Tibial artery (tissue), 4 donors: ENCODE measurements at regions not wholly inside any gene's neighbourhood (a gene's known extent, or its start where the extent isn't known, plus 50 kb on each side); places are given as distances from the start of the nearest gene placed in this dataset.

Experiments used
- DNase-seq, 2 donors: peaks; one replicate each; pipeline ENCODE4 v3.0.0-alpha.2; 2019
- H3K27ac ChIP-seq, 2 donors: fragments of 200-600 bp; sonication (generic) in 1 of 2; 1 replicate in 1 of 2; 2 replicates in 1 of 2; pipeline ENCODE4 v1.5.1; 2018 to 2019; ENCODE audit warnings: mild to moderate bottlenecking in 1 of 2
- H3K27me3 ChIP-seq, 2 donors: fragments of 200-600 bp; sonication (generic) in 1 of 2; one replicate each; pipeline versions ENCODE4 v1.5.1 to v1.6.0; 2016 to 2019
- H3K36me3 ChIP-seq, 3 donors: fragments of 200-600 bp; sonication (generic) in 2 of 3; one replicate each; pipeline ENCODE4 v1.5.1; 2016 to 2019; ENCODE audit warnings: mild to moderate bottlenecking in 2 of 3
- H3K4me1 ChIP-seq, 4 donors: fragments of 200-600 bp; sonication (generic) in 2 of 4; 1 replicate in 3 of 4; 2 replicates in 1 of 4; pipeline ENCODE4 v1.5.1; 2016 to 2019
- H3K4me3 ChIP-seq, 2 donors: fragments of 200-600 bp; sonication (generic) in 1 of 2; 1 replicate in 1 of 2; 2 replicates in 1 of 2; pipeline ENCODE4 v1.5.1; 2018 to 2019; ENCODE audit warnings: mild to moderate bottlenecking in 2 of 2
- H3K9me3 ChIP-seq, 3 donors: fragments of 200-600 bp; sonication (generic) in 1 of 3; one replicate each; pipeline ENCODE4 v1.5.1; 2016 to 2019
- CTCF ChIP-seq, 2 experiments: fragments of 200-600 bp in 1 of 2; fragments of 450-650 bp in 1 of 2; IDR thresholded peaks; one replicate each; pipeline ENCODE4 v1.5.1; 2017 to 2019; ENCODE audit warnings: antibody characterized with exemption in 2 of 2, mild to moderate bottlenecking in 1 of 2, moderate library complexity in 1 of 2
- intact Hi-C: fragments of 100-400 bp; cut with DNase I; formaldehyde crosslinking; loops from one replicate; pipeline ENCODE4 v1.15.0; 2023; ENCODE audit warnings: low total_unique reads

- Histone ChIP-seq H3K4me3 (no peak overlapping the region), H3K27ac (no peak overlapping the region), H3K36me3 (no peaks in the 10 kb centered on the region), H3K27me3 (no peaks in the 10 kb centered on the region), H3K4me1 (no peaks in the 10 kb centered on the region), H3K9me3 (no peaks in the 10 kb centered on the region)
- intact Hi-C loops: no loop called here
- no peak for DNase-seq
- no peak for TF ChIP-seq CTCF (IDR thresholded peaks at IDR 0.05)
These were observed 1194.8 kb upstream of the PIK3C3 start for GRCh38 chr18:40760251-40760650.

- no peaks in the 10 kb centered on the region for H3K9me3 ChIP-seq
- no peak for TF ChIP-seq CTCF (IDR thresholded peaks at IDR 0.05)
- H3K4me3 ChIP-seq: no peak overlapping the region
- no peaks in the 10 kb centered on the region for H3K4me1 ChIP-seq
- H3K27me3 ChIP-seq: no peaks in the 10 kb centered on the region
- no peak for DNase-seq
- H3K36me3 ChIP-seq: no peaks in the 10 kb centered on the region
- intact Hi-C loops: no loop called here
- no peak overlapping the region for H3K27ac ChIP-seq
These were observed 1200.6 kb upstream of the PIK3C3 start for GRCh38 chr18:40754477-40754876.

- TF ChIP-seq CTCF (IDR thresholded peaks at IDR 0.05): no peak
- intact Hi-C loops: no loop called here
- no peak overlapping the region for H3K4me3 ChIP-seq
- H3K27me3 ChIP-seq: no peaks in the 10 kb centered on the region
- H3K27ac ChIP-seq: no peak overlapping the region
- DNase-seq: no peak
- H3K36me3 ChIP-seq: no peaks in the 10 kb centered on the region
- no peaks in the 10 kb centered on the region for H3K9me3 ChIP-seq
- no peaks in the 10 kb centered on the region for H3K4me1 ChIP-seq
These were observed 1202.7 kb upstream of the PIK3C3 start for GRCh38 chr18:40752316-40752715.

GRCh38 chr18:40751186-40751585, 1203.8 kb upstream of the PIK3C3 start:
- no peak for TF ChIP-seq CTCF (IDR thresholded peaks at IDR 0.05)
- Histone ChIP-seq H3K4me1 (no peaks in the 10 kb centered on the region), H3K9me3 (no peaks in the 10 kb centered on the region), H3K27ac (no peak overlapping the region), H3K4me3 (no peak overlapping the region), H3K36me3 (no peaks in the 10 kb centered on the region), H3K27me3 (no peaks in the 10 kb centered on the region)
- intact Hi-C loops: no loop called here
- DNase-seq: no peak

- no peak for TF ChIP-seq CTCF (IDR thresholded peaks at IDR 0.05)
- Histone ChIP-seq H3K4me1 (no peaks in the 10 kb centered on the region), H3K9me3 (no peaks in the 10 kb centered on the region), H3K36me3 (no peaks in the 10 kb centered on the region), H3K27ac (no peak overlapping the region), H3K4me3 (no peak overlapping the region), H3K27me3 (no peaks in the 10 kb centered on the region)
- DNase-seq: no peak
- intact Hi-C loops: no loop called here
These were observed 1216.0 kb upstream of the PIK3C3 start for GRCh38 chr18:40739029-40739428.

GRCh38 chr18:40738321-40738880, 1216.6 kb upstream of the PIK3C3 start:
- no peak for TF ChIP-seq CTCF (IDR thresholded peaks at IDR 0.05)
- Histone ChIP-seq H3K27ac (no peak overlapping the region), H3K27me3 (no peaks in the 10 kb centered on the region), H3K9me3 (no peaks in the 10 kb centered on the region), H3K4me3 (no peak overlapping the region), H3K4me1 (no peaks in the 10 kb centered on the region), H3K36me3 (no peaks in the 10 kb centered on the region)
- no peak for DNase-seq
- intact Hi-C loops: no loop called here
